ENCODE measurements at regions not wholly inside any gene's neighbourhood (a gene's known extent, or its start where the extent isn't known, plus 50 kb on each side); places are given as distances from the start of the nearest gene placed in this dataset.

DNA sequence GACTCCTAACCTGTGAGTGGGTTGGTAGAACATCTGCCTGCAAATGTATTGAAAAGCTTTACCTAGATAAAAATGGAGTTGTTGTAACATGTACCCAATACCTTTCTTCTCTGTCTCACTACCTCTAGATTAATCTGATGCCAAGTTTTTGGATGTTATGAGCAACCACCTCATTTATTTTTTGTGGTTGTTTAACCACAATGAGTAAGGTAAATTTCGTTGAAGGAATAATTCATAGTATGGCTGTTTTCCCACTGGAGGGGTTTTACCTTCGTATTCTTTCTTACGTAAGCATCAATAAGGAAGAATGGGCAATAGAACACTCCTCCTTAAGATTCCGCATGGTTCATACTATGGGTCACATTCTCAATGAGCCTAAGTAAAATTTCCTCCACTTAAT, 165.4 kb downstream of the CDH26 start:
- Histone ChIP-seq H3K36me3 (ENCODE audit: insufficient read depth, low read length) (no peaks in the 10 kb centered on the region), H3K4me3 (ENCODE audit: low read length) (no peak overlapping the region), H3K4me1 (ENCODE audit: low read length) (no peaks in the 10 kb centered on the region), H3K4me2 (ENCODE audit: low read depth, low read length, poor library complexity, severe bottlenecking) (no peak overlapping the region), H3K27me3 (ENCODE audit: low read length) (no peaks in the 10 kb centered on the region), H3K9ac (ENCODE audit: low read length) (no peak overlapping the region), H3K27ac (ENCODE audit: low read length) (no peak overlapping the region), H3K9me2 (replicated peaks; ENCODE audit: insufficient read depth, low read length) (no peaks in the 10 kb centered on the region), H4K20me1 (ENCODE audit: insufficient read depth, low read depth, low read length) (no peaks in the 10 kb centered on the region), H2AFZ (ENCODE audit: low read length) (no peak overlapping the region), H3K79me2 (ENCODE audit: low read length) (no peaks in the 10 kb centered on the region), H3K9me3 (ENCODE audit: low read length) (no peaks in the 10 kb centered on the region)
- DNase-seq: no peak

DNA sequence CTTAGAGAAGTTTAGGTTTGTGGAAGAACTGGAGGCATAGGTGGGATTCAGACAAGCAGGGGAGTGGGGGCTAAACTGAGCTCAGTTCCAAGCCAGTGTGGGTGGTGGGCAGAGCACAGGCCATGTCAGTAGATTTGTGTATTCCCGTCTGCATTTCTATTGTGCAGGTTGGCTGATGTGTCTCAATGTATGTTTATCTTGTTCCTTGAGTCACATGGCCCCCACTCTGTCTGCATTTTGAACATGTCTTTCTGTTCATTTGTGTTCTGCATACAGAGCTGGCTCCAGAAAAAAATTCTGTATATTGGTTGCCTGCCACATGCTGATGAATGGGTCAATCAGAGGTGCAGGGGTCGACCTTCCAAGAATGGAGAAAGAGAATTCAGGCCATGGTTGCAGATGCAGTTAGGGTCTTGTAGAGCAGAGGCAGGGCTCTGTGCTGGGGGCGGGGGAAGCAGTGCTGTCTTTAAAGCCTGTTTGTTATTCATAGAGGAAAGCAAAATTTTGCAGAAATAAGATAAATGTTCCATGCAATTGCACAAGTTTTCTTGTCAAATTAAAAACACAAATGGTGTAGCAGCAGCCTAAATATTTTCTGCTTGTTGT, 166.7 kb downstream of the CDH26 start:
- H3K9ac ChIP-seq (ENCODE audit: low read length): no peak overlapping the region
- DNase-seq: no peak
- no peak overlapping the region for H3K27ac ChIP-seq (ENCODE audit: low read length)

DNA sequence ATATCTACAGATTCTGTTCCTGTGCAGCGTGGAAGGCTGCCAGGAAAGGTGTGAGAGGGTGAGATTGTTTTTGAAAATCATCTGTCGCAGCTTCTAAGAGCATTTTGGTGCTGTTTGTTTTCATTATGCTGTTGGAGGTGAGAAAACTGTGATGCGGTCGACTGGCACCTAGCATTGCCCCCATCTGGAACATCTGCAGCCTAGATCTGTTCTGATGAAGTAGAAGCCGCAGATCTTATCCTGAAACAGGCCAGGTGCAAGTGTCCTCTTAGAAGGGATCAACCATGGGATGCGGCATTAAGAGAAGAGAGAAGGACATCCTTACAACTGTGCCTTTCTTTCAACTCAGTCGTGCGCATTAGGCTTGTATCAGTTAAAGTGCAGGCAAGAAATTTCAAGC, 167.3 kb downstream of the CDH26 start:
- Histone ChIP-seq H2AFZ (ENCODE audit: low read length) (no peak overlapping the region), H3K4me1 (ENCODE audit: low read length) (no peaks in the 10 kb centered on the region), H3K36me3 (ENCODE audit: insufficient read depth, low read length) (no peaks in the 10 kb centered on the region), H3K27ac (ENCODE audit: low read length) (no peak overlapping the region), H4K20me1 (ENCODE audit: insufficient read depth, low read depth, low read length) (no peaks in the 10 kb centered on the region), H3K4me2 (ENCODE audit: low read depth, low read length, poor library complexity, severe bottlenecking) (no peak overlapping the region), H3K79me2 (ENCODE audit: low read length) (no peaks in the 10 kb centered on the region), H3K9me2 (replicated peaks; ENCODE audit: insufficient read depth, low read length) (no peaks in the 10 kb centered on the region), H3K9me3 (ENCODE audit: low read length) (no peaks in the 10 kb centered on the region), H3K4me3 (ENCODE audit: low read length) (no peak overlapping the region), H3K9ac (ENCODE audit: low read length) (no peak overlapping the region), H3K27me3 (ENCODE audit: low read length) (no peaks in the 10 kb centered on the region)
- no peak for DNase-seq

More for the DNA sequence above, 166.7 kb downstream of the CDH26 start:
- Histone ChIP-seq H3K4me3 (ENCODE audit: low read length) (no peak overlapping the region), H3K4me1 (ENCODE audit: low read length) (no peaks in the 10 kb centered on the region), H3K9me2 (replicated peaks; ENCODE audit: insufficient read depth, low read length) (no peaks in the 10 kb centered on the region), H2AFZ (ENCODE audit: low read length) (no peak overlapping the region), H3K36me3 (ENCODE audit: insufficient read depth, low read length) (no peaks in the 10 kb centered on the region), H3K4me2 (ENCODE audit: low read depth, low read length, poor library complexity, severe bottlenecking) (no peak overlapping the region), H4K20me1 (ENCODE audit: insufficient read depth, low read depth, low read length) (no peaks in the 10 kb centered on the region), H3K27me3 (ENCODE audit: low read length) (no peaks in the 10 kb centered on the region), H3K79me2 (ENCODE audit: low read length) (no peaks in the 10 kb centered on the region), H3K9me3 (ENCODE audit: low read length) (no peaks in the 10 kb centered on the region)

DNA sequence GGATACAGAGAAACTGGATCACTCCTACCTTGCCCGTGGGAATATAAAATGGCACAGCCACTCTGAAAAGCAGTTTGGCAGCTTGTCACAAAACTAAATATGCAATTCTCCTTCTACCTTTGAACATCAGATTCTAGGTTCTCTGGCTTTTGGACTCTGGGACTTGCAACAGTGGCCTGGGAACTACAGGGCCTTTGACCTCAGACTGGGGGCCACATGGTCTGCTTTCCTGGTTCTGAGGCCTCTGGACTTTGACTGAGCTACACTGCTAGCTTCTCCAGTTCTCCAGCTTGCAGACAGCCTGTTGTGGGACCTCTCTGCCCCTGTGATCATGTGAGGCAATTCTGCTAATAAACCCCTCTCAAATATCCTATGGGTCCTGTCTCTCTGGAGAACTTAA, 168.8 kb downstream of the CDH26 start:
- H3K4me3 ChIP-seq (ENCODE audit: low read length): no peak overlapping the region
- no peaks in the 10 kb centered on the region for H4K20me1 ChIP-seq (ENCODE audit: insufficient read depth, low read depth, low read length)
- H3K4me1 ChIP-seq (ENCODE audit: low read length): no peaks in the 10 kb centered on the region
- no peak overlapping the region for H3K27ac ChIP-seq (ENCODE audit: low read length)
- H3K9me3 ChIP-seq (ENCODE audit: low read length): no peaks in the 10 kb centered on the region
- no peak overlapping the region for H2AFZ ChIP-seq (ENCODE audit: low read length)
- no peaks in the 10 kb centered on the region for H3K9me2 ChIP-seq (replicated peaks; ENCODE audit: insufficient read depth, low read length)
- DNase-seq: no peak
- no peaks in the 10 kb centered on the region for H3K27me3 ChIP-seq (ENCODE audit: low read length)
- H3K79me2 ChIP-seq (ENCODE audit: low read length): no peaks in the 10 kb centered on the region
- H3K9ac ChIP-seq (ENCODE audit: low read length): no peak overlapping the region
- H3K4me2 ChIP-seq (ENCODE audit: low read depth, low read length, poor library complexity, severe bottlenecking): no peak overlapping the region
- no peaks in the 10 kb centered on the region for H3K36me3 ChIP-seq (ENCODE audit: insufficient read depth, low read length)

DNA sequence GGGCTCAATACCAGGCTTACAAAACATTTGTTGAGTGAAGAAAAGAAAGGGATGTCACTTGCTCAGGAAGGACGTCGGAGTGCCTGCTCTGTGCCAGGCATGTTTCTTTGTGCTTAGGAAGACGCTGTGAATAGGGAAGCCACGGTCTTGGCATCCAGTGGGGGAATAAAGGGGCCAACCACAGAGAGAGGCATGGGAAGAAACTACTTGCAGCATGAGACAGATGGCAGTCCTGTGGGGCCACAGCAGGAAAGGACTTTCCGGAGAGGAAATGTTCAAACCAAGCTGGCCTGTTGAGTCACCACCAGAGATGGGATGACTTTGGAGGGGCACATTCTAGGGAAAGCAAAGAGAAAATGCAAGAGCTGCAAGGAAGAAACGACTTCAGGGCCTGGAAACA, 173.2 kb downstream of the CDH26 start:
- Histone ChIP-seq H3K79me2 (ENCODE audit: low read length) (no peaks in the 10 kb centered on the region), H2AFZ (ENCODE audit: low read length) (no peak overlapping the region), H3K27ac (ENCODE audit: low read length) (no peak overlapping the region), H4K20me1 (ENCODE audit: insufficient read depth, low read depth, low read length) (no peaks in the 10 kb centered on the region), H3K9me2 (replicated peaks; ENCODE audit: insufficient read depth, low read length) (no peaks in the 10 kb centered on the region), H3K4me2 (ENCODE audit: low read depth, low read length, poor library complexity, severe bottlenecking) (no peak overlapping the region), H3K4me1 (ENCODE audit: low read length) (no peaks in the 10 kb centered on the region), H3K36me3 (ENCODE audit: insufficient read depth, low read length) (no peaks in the 10 kb centered on the region), H3K9me3 (ENCODE audit: low read length) (no peaks in the 10 kb centered on the region), H3K9ac (ENCODE audit: low read length) (no peak overlapping the region), H3K4me3 (ENCODE audit: low read length) (no peak overlapping the region), H3K27me3 (ENCODE audit: low read length) (no peaks in the 10 kb centered on the region)
- DNase-seq: no peak

DNA sequence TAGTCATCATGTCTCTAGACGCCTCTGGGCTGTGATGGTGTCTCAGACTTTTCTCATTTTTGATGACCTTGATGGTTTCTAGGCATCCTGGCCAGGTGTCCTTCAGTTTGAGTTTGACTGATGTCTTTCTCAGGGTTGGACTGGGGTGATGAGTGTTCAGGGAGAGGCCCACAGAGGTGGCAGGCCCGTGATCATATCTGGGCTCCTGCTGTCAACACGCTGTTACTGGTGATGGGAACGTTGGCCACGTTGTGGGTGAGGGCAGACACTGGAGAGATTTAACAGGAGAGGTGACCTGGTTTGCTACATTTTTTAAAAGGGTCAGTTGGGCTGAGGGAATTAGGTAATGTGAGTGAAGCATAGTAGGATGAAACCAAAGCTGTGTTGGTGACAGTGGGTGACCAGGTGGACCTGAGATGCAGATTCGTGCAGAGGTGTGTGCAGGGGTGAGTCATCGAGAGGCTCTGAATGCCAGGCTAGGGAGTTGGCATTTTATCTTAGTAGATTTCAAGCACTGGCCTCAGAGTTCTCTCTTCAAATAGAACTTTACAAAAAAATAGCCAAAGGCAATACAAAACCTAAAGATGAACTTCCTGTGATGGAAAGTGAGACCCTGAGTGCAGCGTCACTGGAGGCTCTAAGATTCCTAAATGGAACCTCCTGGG, 174.1 kb downstream of the CDH26 start:
- no peak for DNase-seq
- H3K4me2 ChIP-seq (ENCODE audit: low read depth, low read length, poor library complexity, severe bottlenecking): no peak overlapping the region

DNA sequence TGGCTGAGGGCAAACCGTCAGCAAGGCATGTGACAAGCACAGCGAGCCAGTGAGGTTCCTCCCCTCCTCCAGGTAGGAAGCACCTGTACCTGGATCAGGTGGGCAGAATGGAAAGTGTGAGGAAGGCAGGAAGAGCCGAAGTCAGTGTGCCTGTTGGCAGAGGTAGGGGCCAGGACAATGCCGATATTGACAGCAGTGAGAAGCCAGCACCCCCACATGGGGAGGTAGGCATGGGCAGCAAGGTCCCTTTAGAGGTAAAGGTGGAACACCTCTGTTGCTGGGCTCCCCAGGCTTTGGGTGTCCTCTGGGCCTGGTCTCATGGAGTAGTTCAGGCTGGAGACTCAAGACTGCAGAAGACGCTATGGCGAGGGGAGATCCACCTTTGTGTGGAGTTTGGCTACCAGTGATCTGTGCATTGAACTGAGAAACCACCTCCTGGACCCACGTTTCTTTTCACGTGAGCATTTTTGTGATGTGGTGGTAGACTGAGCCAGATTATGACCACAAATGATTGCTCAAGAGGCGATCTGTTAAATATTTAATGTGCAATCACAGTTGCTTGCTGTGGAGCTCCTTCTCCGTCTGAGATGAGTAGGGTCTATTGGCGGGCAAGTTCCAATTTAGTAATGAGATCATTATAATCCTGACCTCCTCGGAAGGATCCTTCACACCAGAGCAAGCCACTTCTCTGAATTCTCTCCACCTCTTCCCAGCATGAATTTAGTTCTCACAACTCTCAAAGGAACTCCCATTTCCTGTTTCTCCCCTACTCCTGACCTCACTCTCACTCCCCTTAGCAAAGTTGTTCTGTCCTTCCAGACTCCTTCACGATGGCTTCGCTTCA, 174.8 kb downstream of the CDH26 start:
- H3K79me2 ChIP-seq (ENCODE audit: low read length): no peaks in the 10 kb centered on the region
- no peak for DNase-seq
- H2AFZ ChIP-seq (ENCODE audit: low read length): no peak overlapping the region
- H3K9me2 ChIP-seq (replicated peaks; ENCODE audit: insufficient read depth, low read length): no peaks in the 10 kb centered on the region
- H4K20me1 ChIP-seq (ENCODE audit: insufficient read depth, low read depth, low read length): no peaks in the 10 kb centered on the region
- no peaks in the 10 kb centered on the region for H3K4me1 ChIP-seq (ENCODE audit: low read length)
- no peak overlapping the region for H3K9ac ChIP-seq (ENCODE audit: low read length)
- no peak overlapping the region for H3K4me2 ChIP-seq (ENCODE audit: low read depth, low read length, poor library complexity, severe bottlenecking)
- no peaks in the 10 kb centered on the region for H3K9me3 ChIP-seq (ENCODE audit: low read length)
- H3K27me3 ChIP-seq (ENCODE audit: low read length): no peaks in the 10 kb centered on the region
- H3K4me3 ChIP-seq (ENCODE audit: low read length): no peak overlapping the region
- no peaks in the 10 kb centered on the region for H3K36me3 ChIP-seq (ENCODE audit: insufficient read depth, low read length)
- no peak overlapping the region for H3K27ac ChIP-seq (ENCODE audit: low read length)

More for the DNA sequence above, 174.1 kb downstream of the CDH26 start:
- Histone ChIP-seq H3K9me3 (ENCODE audit: low read length) (no peaks in the 10 kb centered on the region), H3K9ac (ENCODE audit: low read length) (no peak overlapping the region), H3K4me1 (ENCODE audit: low read length) (no peaks in the 10 kb centered on the region), H3K27ac (ENCODE audit: low read length) (no peak overlapping the region), H3K27me3 (ENCODE audit: low read length) (no peaks in the 10 kb centered on the region), H4K20me1 (ENCODE audit: insufficient read depth, low read depth, low read length) (no peaks in the 10 kb centered on the region), H3K36me3 (ENCODE audit: insufficient read depth, low read length) (no peaks in the 10 kb centered on the region), H3K9me2 (replicated peaks; ENCODE audit: insufficient read depth, low read length) (no peaks in the 10 kb centered on the region), H2AFZ (ENCODE audit: low read length) (no peak overlapping the region), H3K79me2 (ENCODE audit: low read length) (no peaks in the 10 kb centered on the region), H3K4me3 (ENCODE audit: low read length) (no peak overlapping the region)

DNA sequence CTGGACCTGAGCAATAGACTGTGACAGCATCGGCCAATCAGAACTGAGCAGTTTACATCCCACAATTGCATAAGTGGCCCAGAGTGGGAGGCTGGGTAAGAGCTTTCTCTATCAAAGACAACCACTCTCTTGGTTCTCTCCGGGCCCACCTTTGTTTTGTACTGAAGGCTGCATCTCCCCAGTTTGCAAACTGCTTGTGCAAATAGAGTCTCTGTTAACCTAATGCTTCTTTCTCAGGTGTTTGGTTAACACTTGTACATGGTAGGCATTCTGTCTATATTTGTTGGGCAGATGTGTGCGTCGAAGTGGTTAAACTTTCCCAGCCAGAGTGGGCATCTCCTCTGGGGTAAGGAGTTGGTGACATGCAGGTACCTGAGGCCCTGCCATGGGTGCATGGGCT, 177.1 kb downstream of the CDH26 start:
- Histone ChIP-seq H3K4me2 (ENCODE audit: low read depth, low read length, poor library complexity, severe bottlenecking) (no peak overlapping the region), H3K9me2 (replicated peaks; ENCODE audit: insufficient read depth, low read length) (no peaks in the 10 kb centered on the region), H3K9me3 (ENCODE audit: low read length) (no peaks in the 10 kb centered on the region), H3K4me1 (ENCODE audit: low read length) (no peaks in the 10 kb centered on the region), H3K27me3 (ENCODE audit: low read length) (no peaks in the 10 kb centered on the region), H3K9ac (ENCODE audit: low read length) (no peak overlapping the region), H3K36me3 (ENCODE audit: insufficient read depth, low read length) (no peaks in the 10 kb centered on the region), H3K79me2 (ENCODE audit: low read length) (no peaks in the 10 kb centered on the region), H3K4me3 (ENCODE audit: low read length) (no peak overlapping the region), H2AFZ (ENCODE audit: low read length) (no peak overlapping the region), H4K20me1 (ENCODE audit: insufficient read depth, low read depth, low read length) (no peaks in the 10 kb centered on the region), H3K27ac (ENCODE audit: low read length) (no peak overlapping the region)
- DNase-seq: no peak
